SH-SY5Y (cell line): ENCODE measurements at regions not wholly inside any gene's neighbourhood (a gene's known extent, or its start where the extent isn't known, plus 50 kb on each side); places are given as distances from the start of the nearest gene placed in this dataset.

Source experiments
- GATA2 ChIP-seq: IDR thresholded peaks from 2 replicates; pipeline ENCODE4 v1.6.1; 2011; ENCODE audit warnings: mild to moderate bottlenecking, low read depth, low read length
- GATA3 ChIP-seq: IDR thresholded peaks from 2 replicates; pipeline ENCODE4 v1.6.1; 2011; ENCODE audit warnings: low read depth, mild to moderate bottlenecking, low read length, moderate library complexity

GRCh38 chr18:34159691-34160185 lies 65.0 kb downstream of the NOL4 start:
- no peak for TF ChIP-seq GATA3
- no peak for TF ChIP-seq GATA2
